ENCODE measurements at regions not wholly inside any gene's neighbourhood (a gene's known extent, or its start where the extent isn't known, plus 50 kb on each side); places are given as distances from the start of the nearest gene placed in this dataset.

GRCh38 chr9:99635032-99635431 is 186.7 kb upstream of the NR4A3 start:
- no peaks in the 10 kb centered on the region for H3K27me3 ChIP-seq
- no peaks in the 10 kb centered on the region for H3K36me3 ChIP-seq
- no peaks in the 10 kb centered on the region for H3K4me1 ChIP-seq
- no peak overlapping the region for H3K4me3 ChIP-seq
- DNase-seq (no peak), ATAC-seq (no peak)
- TF ChIP-seq CTCF (IDR thresholded peaks at IDR 0.05 in 4 of 5, conservative IDR thresholded peaks at IDR 0.05 in 1 of 5): no peak
- no peak for TF ChIP-seq POLR2A (IDR thresholded peaks at IDR 0.05)
- in situ Hi-C loops (cut with MboI; ENCODE audit: low sequenced_read_pairs in 4 of 4): no loop called here
- no peak overlapping the region for H3K27ac ChIP-seq
- no peaks in the 10 kb centered on the region for H3K9me3 ChIP-seq
- intact Hi-C loops (cut with DNase I; ENCODE audit: low total_unique reads): no loop called here

DNA sequence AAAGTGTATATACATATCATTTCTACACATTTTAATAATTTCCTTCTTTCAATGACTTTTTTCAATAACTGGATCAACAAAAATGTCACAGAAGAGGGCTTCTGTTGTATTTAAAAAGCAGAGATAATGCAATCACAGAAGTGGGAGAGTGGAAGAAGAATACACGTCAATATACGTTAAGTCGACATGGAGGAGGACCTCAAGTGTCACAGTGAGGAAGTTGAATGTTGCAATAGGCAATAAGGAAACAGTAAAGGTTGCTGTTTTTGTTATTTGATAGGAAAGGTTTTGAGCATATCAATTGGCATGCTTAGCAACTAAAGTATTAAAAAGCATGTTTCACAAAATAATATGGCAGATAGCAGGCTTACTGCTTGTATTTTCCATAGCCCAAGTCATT is 184.0 kb upstream of the NR4A3 start:
- in situ Hi-C loops (cut with MboI; ENCODE audit: low sequenced_read_pairs in 4 of 4) (no loop called here), intact Hi-C loops (cut with DNase I; ENCODE audit: low total_unique reads) (no loop called here)
- no peak for ATAC-seq
- H3K9me3 ChIP-seq: no peaks in the 10 kb centered on the region
- no peaks in the 10 kb centered on the region for H3K36me3 ChIP-seq
- H3K4me1 ChIP-seq: no peaks in the 10 kb centered on the region
- H3K27me3 ChIP-seq: no peaks in the 10 kb centered on the region
- H3K4me3 ChIP-seq: no peak overlapping the region
- no peak overlapping the region for H3K27ac ChIP-seq
- no peak for DNase-seq
- no peak for TF ChIP-seq POLR2A (IDR thresholded peaks at IDR 0.05)
- no peak for TF ChIP-seq CTCF (IDR thresholded peaks at IDR 0.05 in 4 of 5, conservative IDR thresholded peaks at IDR 0.05 in 1 of 5)

GRCh38 chr9:99638971-99639370 is 182.7 kb upstream of the NR4A3 start:
- no peaks in the 10 kb centered on the region for H3K27me3 ChIP-seq
- no peak overlapping the region for H3K27ac ChIP-seq
- in situ Hi-C loops (cut with MboI; ENCODE audit: low sequenced_read_pairs in 4 of 4) (no loop called here), intact Hi-C loops (cut with DNase I; ENCODE audit: low total_unique reads) (no loop called here)
- no peaks in the 10 kb centered on the region for H3K36me3 ChIP-seq
- H3K9me3 ChIP-seq: no peaks in the 10 kb centered on the region
- no peak overlapping the region for H3K4me3 ChIP-seq
- no peak for ATAC-seq
- TF ChIP-seq CTCF (IDR thresholded peaks at IDR 0.05 in 4 of 5, conservative IDR thresholded peaks at IDR 0.05 in 1 of 5): no peak
- no peak for TF ChIP-seq POLR2A (IDR thresholded peaks at IDR 0.05)
- H3K4me1 ChIP-seq: no peaks in the 10 kb centered on the region
- DNase-seq: no peak

DNA sequence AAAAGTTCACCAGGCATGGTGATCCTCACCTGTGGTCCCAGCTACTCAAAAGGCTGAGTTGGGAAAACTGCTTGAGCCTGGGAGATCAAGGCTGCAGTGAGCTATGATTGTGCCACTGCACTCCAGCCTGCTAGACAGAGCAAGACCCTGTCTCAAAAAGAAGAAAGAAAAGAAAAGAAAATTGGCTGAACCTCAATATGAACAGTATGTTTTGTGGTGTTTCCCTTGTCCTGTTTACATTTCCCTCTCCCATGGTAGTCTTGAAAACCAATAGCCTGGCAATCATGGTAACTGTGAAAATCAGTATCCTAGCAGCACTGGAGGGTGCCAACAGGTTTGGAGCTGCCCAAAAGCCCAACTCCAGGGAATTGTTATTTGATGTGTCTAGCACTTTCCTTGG is 174.1 kb upstream of the NR4A3 start:
- Histone ChIP-seq H3K9me3 (no peaks in the 10 kb centered on the region), H3K36me3 (no peaks in the 10 kb centered on the region), H3K27ac (no peak overlapping the region), H3K4me1 (no peaks in the 10 kb centered on the region), H3K27me3 (no peaks in the 10 kb centered on the region), H3K4me3 (no peak overlapping the region)
- intact Hi-C loops (cut with DNase I; ENCODE audit: low total_unique reads): no loop called here
- no peak for ATAC-seq
- no peak for TF ChIP-seq POLR2A (IDR thresholded peaks at IDR 0.05)
- no peak for DNase-seq
- in situ Hi-C loops (cut with MboI; ENCODE audit: low sequenced_read_pairs in 4 of 4): no loop called here

DNA sequence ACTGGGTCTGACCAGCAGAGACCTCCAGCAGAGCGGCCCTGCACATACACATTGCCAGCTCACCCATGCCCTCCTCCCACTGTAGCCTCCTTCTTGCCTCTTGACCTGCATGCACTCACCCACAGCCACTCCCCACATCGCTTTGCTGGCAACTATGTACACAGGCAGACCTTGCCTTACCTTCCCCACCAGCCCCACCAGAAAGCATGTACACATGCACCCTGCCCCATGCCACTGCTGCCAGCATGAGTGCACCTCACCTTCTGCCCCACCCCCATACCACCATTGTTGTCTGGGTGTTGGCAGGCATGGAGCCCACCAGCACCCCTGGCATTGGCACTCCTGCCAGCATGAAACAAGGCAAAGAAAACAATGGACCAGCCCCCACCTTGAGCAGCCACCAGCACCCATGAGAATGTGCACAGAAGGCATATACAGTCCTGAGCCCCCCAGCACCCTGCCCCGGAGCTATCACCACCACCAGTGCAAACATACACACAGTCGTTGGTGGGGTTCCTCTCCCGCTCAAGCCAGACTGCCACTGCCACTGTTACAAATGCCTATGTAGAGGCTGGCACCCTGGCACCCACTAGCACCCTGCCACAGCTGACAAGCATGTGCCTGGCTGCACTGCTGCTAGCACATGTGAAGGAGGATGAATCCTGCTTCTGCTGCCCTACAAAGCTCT is 171.4 kb upstream of the NR4A3 start:
- Histone ChIP-seq H3K4me1 (no peaks in the 10 kb centered on the region), H3K4me3 (no peak overlapping the region), H3K9me3 (no peaks in the 10 kb centered on the region), H3K27me3 (no peaks in the 10 kb centered on the region), H3K36me3 (no peaks in the 10 kb centered on the region), H3K27ac (no peak overlapping the region)
- in situ Hi-C loops (cut with MboI; ENCODE audit: low sequenced_read_pairs in 4 of 4): loop anchor here in 1 of 4 donors (25.0 kb wide), 1 partner anchor 112 kb away; no protein-coding TSS in a partner anchor
- intact Hi-C loops (cut with DNase I; ENCODE audit: low total_unique reads): no loop called here
- ATAC-seq (no peak), DNase-seq (no peak)
- no peak for TF ChIP-seq POLR2A (IDR thresholded peaks at IDR 0.05)
- TF ChIP-seq CTCF (IDR thresholded peaks at IDR 0.05 in 4 of 5, conservative IDR thresholded peaks at IDR 0.05 in 1 of 5): no peak
